HG02798 (cell line): ENCODE measurements at regions not wholly inside any gene's neighbourhood (a gene's known extent, or its start where the extent isn't known, plus 50 kb on each side); places are given as distances from the start of the nearest gene placed in this dataset.

Source experiments
- ATAC-seq: cut with Tn5 transposase; IDR thresholded peaks from one replicate; pipeline ENCODE4 v1.9.1; 2021; ENCODE audit warnings: mild to moderate bottlenecking; ENCODE audit not compliant: unreplicated experiment, poor library complexity

DNA sequence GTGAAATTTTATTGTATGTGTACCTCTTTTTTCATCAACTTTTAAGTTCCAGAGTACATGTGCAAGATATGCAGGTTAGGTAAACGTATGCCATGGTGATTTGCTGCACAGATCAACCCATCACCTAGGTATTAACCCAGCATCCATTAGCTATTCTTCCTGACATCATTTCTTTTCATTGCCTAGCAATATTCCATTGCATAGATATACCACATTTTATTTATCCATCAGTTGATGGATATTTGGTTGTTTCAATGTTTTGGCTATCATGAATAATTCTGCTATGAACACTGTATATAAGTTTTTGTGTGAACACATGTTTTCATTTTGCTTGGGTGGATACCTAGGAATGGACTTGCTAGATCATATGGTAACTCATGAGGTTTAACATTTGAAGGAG is 439.9 kb upstream of the SOX5 start:
- no peak for ATAC-seq

DNA sequence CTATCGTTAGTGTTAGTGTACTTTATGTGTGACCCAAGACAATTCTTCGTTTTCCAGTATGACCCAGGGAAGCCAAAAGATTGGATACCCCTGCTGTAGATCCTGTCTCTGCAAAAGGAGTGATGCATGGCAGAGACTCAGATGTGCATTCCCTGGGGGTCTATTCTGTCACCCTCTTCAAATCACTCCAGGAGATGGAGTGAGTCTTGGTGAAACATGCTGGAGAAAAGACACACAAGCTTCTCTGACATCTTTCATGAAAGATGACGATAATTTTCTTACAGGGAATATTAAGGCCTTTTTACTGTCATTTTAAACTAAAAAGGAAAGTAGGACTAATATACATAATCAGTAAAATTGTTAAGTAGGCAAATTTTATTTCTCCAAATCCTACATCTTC is 437.9 kb upstream of the SOX5 start:
- ATAC-seq, result no peak

DNA sequence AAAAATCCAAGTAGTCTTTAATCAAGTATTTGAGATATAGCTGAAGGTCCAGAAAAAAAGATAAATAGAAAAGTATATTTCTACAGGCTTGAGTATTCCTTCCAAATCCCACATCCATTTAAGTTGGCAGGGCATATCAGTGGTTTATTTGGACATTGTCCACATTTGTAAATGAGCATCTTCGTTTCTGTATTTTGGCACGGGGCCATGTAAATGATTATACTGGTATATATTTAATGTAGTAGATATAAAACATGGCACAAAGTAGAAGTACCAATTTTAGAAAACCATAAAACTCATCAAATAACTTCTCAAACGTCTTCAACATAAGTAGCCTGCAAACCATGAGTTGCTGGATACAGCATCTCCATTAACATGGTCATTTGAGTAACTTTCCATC is 437.4 kb upstream of the SOX5 start:
- ATAC-seq, result no peak

DNA sequence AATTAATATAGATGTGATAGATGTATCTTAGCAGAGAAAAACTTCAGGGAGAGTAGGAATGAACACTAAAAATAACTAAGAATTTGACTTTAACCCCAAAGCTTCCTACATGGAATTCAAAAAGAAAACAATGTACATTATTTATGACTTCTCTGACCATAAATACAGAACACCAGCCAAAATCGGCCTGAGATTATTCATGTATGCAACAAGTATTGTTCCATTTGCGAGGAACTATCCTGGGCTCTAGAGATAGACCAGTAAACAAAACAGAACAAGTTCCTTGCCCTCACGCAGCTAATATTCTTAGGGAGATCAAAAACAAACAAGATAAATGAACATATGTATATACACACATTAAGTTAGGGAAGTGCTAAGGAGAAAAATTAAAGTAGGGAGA is 432.3 kb upstream of the SOX5 start:
- no peak for ATAC-seq

DNA sequence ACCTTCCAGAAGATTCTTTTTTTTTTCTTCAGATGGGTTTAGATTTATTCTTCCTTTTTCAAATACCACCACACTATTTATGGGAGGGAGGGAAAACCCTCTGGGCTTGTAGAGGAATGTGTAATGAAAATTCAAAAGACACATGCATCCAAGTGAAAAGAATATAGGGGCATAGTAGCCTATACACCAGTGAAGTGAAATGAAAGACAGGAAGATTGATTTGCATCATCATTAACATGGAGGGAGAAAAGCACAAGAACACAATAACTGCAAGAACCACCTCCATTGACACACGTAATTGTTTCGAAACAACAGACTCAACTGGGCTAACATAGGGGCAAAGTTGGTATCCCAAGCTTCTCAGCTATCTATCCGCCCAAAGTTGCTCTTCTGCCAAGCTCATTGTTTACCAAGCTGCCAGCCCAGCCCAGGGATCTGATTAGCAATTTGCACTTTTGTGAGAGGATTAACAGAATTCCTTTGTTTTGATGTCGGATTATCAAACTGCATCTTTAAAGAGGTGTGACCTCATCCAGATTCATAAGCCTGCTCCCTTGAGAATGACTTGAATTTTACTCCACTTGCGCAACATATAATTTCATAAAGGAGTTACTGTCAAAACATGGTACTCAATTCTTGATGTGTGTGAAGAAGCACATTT is 430.5 kb upstream of the SOX5 start:
- no peak for ATAC-seq

DNA sequence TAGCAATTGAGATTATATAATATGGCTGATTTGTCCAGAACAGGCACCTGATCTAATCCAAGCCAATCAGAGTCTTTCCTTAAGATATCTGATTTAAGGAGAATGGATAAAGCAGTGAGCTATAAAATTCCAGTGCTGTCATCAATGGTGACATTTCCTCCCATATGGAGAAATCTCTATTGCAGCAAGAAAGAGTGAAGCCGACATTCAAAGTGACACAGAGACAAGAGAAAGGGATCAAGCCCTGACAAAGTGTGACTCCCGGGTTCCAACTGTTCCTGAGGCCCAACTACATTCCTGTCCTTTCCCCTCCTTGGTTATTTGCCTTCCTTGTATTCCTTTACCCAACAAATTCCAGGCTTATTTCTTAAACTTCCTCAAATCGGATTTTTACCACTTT is 430.0 kb upstream of the SOX5 start:
- ATAC-seq, result no peak

DNA sequence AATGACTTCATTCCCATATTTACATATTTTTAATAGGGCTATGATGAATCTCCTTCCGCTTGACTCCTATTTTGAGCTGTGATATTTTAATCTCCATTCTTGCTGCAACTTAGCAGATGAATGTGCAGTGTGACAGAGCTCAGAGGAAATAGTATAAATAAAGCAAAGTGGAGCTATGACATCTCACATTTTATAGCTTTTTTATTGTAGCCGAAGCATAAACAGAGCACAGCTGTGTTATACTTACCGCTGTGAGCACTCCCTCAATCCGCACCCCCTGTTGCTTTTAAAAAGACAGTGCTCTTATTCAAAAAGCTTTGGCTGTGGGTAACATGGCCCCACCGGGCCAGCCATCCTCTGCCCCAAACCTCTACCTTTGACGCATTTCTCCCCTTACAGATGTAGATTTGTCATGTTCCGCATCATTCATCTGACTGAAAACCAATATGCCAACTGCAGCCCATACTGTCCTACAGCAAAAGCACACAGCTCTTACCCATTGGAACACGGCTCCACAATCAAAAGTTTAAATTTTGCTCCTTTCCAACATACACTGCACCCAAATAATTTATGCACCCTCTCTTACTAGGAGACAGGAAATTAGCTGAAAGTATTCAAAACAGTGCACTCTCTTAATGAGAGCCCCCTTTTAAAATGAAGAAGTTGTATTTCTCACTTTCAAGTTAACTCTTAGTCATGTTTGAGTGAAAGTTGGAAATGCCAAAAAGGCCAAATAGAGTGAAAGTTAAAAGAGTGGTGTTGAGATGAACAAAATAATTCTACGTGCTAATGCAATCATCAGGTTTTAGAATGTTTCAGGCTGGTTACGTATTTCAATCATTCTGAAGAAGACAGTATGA is 429.3 kb upstream of the SOX5 start:
- peak; percentile 48 for ATAC-seq

DNA sequence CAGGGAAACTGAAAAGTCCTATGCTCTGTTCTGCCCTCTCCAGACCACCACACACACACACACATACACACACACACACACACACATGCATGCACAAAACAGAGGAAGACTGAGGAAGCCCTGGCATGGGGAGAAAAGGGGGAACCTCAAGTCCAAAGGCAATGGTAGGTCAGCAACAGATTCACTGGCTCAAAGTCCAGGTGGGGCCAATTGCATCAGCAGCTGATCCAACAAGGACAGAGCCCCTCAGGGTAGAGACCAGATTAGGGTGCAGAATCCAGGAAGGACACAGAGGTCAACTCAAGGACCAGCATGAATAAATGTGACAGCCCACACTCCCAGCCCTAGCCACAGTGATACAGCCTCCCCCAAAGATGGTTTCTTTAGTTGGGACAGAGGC is 425.0 kb upstream of the SOX5 start:
- no peak for ATAC-seq

DNA sequence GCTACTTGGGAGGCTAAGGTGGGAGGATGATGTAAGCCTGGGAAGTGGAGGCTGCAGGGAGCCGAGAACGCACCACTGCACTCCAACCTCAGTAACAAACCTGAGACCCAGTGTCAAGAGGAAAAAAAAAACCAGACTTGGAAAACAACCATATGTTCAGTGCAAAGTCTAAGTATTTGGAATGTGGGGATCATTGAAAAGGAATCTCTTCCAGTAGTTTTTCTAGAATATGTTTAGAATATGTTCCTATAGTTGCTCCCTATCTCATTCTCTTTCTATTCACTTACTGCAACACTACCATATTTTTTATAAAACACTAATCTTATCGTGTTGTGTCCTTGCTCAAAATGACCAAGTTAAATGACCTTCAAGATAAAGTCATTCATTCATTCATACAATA is 423.5 kb upstream of the SOX5 start:
- no peak for ATAC-seq

DNA sequence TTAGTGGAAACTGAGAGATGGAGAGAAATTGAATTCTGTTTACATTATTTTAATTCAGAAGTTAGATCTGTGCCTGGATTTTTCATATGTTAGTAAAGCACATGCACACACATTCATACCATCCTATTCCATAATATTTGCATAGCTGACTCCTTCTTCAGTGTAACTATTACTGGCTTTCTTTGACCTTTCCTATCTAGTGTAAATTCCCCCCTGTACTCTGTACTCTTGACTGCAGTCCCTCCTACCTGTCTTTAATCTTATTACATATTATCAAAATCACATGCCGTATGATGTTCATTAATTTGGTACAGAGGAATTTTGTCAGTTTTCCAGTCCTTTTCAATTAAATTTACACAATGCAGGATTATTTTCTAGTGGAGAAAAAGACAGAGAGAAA is 417.0 kb upstream of the SOX5 start:
- ATAC-seq, result no peak

DNA sequence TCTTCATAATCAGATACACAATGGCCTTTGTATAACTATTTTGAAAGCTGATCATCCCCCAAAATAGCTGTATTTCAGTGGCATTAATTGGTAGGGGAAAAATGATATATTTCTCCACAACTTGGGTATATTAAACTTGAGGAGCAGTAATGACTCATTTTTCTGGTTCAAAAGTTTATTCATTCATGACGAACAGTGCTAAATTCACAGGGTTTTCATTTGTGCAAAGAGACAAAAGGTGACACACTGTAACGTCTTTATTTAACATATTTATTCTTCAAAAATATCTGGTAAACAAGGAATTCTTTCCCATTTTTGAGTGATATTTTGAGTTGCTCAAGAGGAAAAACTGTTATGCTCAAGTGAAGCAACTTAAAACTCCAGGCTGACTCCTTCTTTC is 415.5 kb upstream of the SOX5 start:
- no peak for ATAC-seq

DNA sequence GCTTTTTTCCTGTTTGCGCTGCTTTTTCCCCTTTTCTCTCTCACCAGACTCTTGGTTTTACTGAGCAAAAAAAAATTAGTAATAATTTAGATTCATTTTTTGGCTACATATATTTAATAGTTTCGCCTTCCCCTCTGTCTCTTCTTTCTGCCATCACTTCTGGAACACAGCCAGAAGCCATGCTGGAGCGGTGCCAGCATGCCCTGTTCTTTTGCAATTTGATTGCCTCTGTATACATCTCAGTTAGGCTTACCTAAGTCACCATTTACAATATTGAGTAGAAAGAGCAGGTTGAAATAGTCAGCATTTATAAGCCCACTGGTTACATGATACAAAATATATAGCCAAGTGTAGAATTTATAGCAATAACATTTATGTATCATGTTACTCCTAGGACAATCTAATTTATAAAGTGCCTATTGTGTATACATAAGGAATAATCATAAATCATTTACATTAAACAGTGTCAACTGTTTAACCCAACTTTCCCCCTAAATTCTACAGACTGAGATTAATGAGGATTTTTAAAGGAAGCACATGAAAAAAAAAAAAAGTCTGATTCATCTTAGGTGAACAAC is 413.8 kb upstream of the SOX5 start:
- ATAC-seq, result no peak

DNA sequence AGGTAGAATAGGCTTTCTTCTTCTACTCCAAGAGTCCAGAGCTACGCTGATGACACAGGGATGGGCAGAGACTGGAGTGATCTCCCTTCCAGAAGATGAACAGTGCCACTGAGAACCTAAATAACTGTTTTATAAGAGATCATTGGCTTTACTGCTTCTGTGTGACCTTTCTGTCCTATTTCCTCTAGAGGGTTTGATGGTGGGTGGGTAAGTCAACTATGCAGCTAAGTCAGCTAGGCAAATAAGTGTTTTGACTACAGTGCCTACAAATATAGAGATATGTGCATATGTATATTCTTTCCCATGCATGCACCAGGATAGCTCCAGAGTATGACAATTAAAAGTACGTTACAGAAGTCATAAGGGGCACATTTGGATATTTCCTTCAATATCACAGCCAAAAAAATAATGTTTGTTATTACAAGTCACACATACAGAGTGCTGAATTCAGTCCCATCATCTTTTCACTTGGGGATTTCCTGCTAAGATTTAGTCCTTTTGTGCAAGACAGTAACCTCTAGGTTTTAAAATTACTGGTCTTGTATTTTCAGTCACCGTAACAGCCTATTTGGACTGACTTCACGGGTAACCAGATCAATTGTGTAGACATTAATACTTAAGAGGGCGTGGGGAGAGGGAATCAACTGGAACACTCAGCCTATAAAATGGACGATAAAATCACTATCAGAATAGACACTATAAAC is 412.6 kb upstream of the SOX5 start:
- peak; percentile 31 for ATAC-seq

DNA sequence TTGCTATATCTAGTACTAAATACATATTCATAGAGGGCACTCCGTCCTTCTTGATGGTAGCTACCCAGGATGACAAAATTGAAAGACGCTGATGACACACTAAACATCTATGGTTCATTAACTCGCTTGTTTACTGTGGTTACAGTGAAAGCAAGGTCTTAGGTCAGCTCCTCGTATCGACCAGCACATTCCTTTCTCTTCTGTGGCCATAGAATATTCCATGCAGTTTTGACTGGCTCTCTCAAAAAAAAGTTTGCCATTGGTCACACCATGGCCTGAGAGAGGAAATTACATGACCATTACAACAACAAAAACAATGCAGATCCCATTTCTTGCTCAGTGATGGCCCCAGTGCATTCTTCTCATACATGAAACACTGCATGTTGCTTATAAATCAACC is 411.4 kb upstream of the SOX5 start:
- peak; percentile 66 for ATAC-seq

DNA sequence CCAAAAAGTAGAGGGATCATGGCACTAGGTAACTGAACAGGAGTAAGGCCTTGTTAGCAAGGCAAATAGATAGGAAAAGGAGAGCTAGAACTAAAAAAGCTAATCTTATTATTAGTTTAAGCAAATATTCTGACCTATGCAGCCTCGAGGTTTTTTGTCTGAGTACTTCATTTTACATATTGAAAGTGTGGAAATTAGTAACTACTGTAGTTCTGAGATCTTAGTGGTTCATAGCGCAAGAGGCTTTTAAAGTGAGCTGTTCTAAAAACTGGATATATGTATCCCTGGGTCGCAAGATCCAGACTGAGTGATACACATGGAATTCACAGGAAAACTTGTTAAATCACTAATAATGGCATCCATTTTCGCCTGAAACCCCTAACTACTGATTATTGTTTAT is 411.0 kb upstream of the SOX5 start:
- ATAC-seq, result peak; percentile 52

DNA sequence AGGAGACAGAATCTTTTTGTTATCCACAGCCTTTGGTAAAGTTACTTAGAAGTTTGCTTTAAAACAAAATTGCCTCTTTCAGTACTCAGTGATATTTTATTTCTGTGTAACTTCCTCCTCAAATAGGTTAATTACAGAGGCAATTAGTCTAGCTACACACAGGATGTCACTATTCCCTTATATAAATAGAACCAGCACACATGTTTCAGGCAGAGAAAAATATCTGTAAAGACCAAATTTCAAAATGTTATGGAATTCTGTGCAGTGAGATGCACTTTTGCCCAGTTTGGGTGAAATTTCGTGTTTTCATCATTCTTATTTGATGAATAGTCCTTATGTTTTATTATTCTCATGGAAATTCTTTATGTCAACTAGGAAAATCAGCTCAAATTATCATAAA is 410.6 kb upstream of the SOX5 start:
- ATAC-seq, result no peak

DNA sequence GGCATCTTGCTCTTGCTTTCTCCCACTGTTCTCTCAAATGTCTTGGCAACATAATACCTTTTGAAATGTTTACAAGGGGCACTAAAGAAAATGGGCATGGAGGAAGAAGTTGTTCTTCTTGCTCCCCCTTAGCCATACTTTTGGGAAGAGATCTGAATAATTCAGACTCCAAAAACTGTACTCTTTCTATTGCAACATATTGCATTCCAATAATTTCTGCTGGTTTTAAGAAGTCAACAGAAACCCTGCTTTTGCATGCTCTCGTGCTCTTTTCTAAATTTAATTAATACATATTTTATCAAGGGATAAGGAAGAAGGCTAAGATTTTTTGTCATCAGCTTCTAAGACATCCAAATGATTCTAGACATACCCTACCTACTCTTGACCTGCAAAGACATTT is 409.9 kb upstream of the SOX5 start:
- no peak for ATAC-seq

DNA sequence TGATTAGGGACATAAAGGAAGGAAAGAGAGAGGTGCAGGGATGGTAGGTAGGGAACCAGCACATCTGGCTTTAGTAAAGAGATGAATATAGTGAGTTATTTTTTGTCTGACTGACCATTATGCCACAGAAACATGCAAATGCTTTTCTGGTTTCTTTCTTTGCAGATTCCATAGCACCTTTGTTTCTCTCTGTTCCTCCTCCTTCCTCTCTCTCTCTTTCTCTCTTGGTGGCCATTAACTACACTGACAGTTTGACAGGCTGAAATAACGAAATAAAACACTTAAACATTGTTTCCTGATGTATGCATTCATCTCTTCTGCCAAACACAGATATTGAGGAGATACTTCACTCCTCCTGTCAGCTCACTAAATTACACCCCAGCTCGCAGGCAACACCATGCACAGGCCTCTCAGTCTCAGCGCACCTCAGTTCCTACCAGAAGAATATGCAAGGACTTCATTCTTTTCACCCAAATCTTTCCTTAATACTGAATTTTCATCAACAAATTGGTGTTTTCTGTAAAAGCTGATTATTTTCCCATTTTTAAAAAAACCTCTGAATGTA is 406.9 kb upstream of the SOX5 start:
- peak; percentile 75 for ATAC-seq

DNA sequence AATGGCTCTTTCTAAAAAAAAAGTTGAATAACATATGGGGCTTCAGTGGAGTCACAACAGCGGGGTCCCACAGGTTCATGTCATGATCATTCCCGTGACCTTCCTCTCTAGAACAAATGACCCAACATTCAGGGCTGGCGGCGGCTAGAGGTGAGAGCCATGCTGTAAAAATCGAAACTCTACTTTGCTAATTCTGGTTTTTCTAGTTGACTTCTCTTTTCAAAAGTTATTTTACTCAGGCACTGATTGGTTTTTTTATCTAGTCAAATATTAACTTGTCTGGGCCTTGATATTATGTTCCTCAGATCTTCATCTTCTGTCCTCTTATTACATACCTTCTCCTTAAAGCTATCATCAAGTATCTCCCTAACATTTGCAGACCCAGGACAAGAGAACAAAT is 402.9 kb upstream of the SOX5 start:
- ATAC-seq, result peak; percentile 32

DNA sequence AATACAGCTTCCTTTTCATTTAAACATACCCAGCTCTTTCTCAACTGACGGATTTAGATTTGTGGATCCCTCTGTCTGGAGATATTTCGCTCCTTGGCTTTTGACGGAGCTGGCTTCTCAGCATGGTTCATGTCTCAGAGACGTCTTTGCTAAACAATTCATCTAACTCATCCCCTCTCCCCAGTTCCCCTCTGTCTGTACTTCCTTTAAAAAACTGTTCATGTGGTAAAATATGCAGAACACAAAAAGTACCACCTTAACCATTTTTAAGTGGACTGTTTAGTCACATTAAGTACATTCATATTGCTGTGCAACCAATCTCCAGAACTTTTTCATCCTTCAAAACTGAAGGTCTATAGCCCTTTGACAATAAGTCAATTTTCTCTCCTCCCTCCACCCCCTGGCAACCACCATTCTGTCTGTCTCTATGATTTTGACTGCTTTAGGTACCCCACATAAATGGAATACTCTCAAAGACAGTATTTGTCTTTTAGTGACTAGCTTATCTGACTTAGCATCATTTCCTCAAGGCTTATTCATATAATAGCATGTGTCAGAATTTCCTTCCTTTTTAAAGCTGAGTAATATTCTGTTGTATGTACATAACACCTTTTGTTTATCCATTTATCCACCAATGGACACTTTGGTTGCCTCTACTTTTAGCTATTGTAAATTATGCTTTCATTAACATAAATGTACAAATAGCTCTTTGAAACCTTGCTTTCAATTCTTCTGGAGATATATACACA is 399.8 kb upstream of the SOX5 start:
- no peak for ATAC-seq
